ENCODE measurements at regions not wholly inside any gene's neighbourhood (a gene's known extent, or its start where the extent isn't known, plus 50 kb on each side); places are given as distances from the start of the nearest gene placed in this dataset.

DNA sequence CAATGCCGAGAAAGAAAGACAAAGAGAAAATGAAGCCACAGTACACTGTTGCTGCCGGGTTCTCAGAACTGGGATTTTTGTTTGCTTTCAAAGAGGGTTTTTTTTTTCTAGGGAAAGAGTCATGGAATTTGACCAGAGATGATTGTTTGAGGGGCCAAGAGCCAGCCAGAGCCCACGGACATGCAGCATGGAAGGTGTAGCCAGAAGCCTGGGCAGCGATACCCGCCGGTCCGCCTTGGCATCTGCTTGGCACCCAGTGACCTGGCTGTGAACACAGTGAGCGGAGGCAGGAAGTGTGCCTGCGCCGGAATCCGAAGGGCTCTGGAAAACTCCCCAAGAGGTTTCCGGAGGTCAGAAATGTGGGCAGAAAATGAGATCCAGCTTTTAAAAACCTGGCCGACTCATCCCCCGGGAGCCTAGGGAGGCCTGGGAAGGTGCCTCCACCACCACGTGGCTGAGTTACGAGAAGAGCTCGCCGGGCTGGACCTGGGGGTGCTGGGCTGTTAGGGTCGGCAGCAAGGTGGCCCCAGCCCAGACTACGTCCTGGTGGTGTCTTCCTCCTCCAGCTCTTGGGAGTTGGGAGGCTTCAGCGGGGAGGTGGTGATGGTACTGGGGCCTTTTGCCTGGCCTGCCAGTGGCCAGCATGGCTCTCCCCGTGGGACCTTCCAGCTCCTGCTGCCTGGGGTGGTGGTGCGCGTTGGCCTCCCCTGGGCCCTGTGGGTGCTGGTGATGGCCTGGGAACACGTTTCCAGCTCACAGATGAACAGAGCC lies 61.6 kb upstream of the PPARA start:
- Histone ChIP-seq H3K27ac (ENCODE audit: low read depth, low read length) (peak overlapping the region; percentile 96), H3K4me2 (ENCODE audit: insufficient read depth, low read length) (peak overlapping the region; percentile 94), H3K4me3 (ENCODE audit: insufficient read depth, low read length) (peak overlapping the region; percentile 80), H4K20me1 (ENCODE audit: insufficient read depth, low read length) (peaks cover 98% of the 10 kb centered on the region), H3K27me3 (ENCODE audit: insufficient read depth, low read length) (no peaks in the 10 kb centered on the region), H3K79me2 (ENCODE audit: insufficient read depth, low read length) (peaks cover 100% of the 10 kb centered on the region), H3K9me3 (ENCODE audit: low read depth, low read length) (no peaks in the 10 kb centered on the region), H3K36me3 (ENCODE audit: insufficient read depth, low read length) (peaks cover 94% of the 10 kb centered on the region), H3K4me1 (ENCODE audit: insufficient read depth, low read length) (peaks cover 98% of the 10 kb centered on the region), H2AFZ (ENCODE audit: low read length) (no peak overlapping the region)
- DNase-seq (ENCODE audit: insufficient read length, low spot score, missing footprints) = peak; percentile 91
- TF ChIP-seq, protein P1, sequence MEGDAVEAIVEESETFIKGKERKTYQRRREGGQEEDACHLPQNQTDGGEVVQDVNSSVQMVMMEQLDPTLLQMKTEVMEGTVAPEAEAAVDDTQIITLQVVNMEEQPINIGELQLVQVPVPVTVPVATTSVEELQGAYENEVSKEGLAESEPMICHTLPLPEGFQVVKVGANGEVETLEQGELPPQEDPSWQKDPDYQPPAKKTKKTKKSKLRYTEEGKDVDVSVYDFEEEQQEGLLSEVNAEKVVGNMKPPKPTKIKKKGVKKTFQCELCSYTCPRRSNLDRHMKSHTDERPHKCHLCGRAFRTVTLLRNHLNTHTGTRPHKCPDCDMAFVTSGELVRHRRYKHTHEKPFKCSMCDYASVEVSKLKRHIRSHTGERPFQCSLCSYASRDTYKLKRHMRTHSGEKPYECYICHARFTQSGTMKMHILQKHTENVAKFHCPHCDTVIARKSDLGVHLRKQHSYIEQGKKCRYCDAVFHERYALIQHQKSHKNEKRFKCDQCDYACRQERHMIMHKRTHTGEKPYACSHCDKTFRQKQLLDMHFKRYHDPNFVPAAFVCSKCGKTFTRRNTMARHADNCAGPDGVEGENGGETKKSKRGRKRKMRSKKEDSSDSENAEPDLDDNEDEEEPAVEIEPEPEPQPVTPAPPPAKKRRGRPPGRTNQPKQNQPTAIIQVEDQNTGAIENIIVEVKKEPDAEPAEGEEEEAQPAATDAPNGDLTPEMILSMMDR (IDR thresholded peaks at IDR 0.05; ENCODE audit: extremely low read depth, low read depth, low read length) = no peak

DNA sequence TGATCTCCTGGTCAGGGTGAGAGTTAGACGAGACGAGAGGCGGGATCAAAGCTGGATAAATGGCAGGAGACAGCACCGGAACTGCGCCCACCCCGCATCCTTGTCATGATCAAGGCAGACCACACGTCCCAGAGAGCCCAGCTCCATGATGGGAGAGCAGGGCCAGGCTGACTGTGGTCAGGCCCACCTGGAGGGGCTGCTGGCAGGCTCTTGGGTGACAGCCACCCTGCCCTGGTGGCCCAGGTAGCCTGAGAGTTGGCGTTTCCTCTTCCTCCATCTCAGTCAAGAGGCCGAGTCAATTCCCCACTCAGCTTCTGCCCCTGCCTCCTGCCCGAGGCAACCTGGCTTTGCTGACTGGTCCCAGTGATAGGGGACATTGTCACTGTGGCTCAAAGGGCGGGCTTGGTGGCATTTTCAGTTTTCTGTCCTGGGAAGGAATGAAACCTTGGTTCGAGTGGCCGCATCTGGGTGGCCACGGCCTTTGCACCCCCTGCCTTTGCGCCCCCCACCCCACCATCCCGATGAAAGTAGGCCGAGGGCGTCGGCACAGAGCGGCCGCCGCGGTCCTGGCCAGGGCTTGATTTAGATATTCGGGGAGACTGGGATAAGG lies 60.8 kb upstream of the PPARA start:
- peaks cover 97% of the 10 kb centered on the region for H3K4me1 ChIP-seq (ENCODE audit: insufficient read depth, low read length)
- H2AFZ ChIP-seq (ENCODE audit: low read length) = no peak overlapping the region
- H3K27ac ChIP-seq (ENCODE audit: low read depth, low read length) = peak overlapping the region; percentile 96
- H4K20me1 ChIP-seq (ENCODE audit: insufficient read depth, low read length) = peaks cover 100% of the 10 kb centered on the region
- peak overlapping the region; percentile 80 for H3K4me3 ChIP-seq (ENCODE audit: insufficient read depth, low read length)
- no peaks in the 10 kb centered on the region for H3K9me3 ChIP-seq (ENCODE audit: low read depth, low read length)
- H3K4me2 ChIP-seq (ENCODE audit: insufficient read depth, low read length) = peak overlapping the region; percentile 94
- TF ChIP-seq, protein P1 (IDR thresholded peaks at IDR 0.05; ENCODE audit: extremely low read depth, low read depth, low read length) = no peak
- no peaks in the 10 kb centered on the region for H3K27me3 ChIP-seq (ENCODE audit: insufficient read depth, low read length)
- no peak for DNase-seq (ENCODE audit: insufficient read length, low spot score, missing footprints)
- H3K79me2 ChIP-seq (ENCODE audit: insufficient read depth, low read length) = peaks cover 100% of the 10 kb centered on the region
- peaks cover 94% of the 10 kb centered on the region for H3K36me3 ChIP-seq (ENCODE audit: insufficient read depth, low read length)

DNA sequence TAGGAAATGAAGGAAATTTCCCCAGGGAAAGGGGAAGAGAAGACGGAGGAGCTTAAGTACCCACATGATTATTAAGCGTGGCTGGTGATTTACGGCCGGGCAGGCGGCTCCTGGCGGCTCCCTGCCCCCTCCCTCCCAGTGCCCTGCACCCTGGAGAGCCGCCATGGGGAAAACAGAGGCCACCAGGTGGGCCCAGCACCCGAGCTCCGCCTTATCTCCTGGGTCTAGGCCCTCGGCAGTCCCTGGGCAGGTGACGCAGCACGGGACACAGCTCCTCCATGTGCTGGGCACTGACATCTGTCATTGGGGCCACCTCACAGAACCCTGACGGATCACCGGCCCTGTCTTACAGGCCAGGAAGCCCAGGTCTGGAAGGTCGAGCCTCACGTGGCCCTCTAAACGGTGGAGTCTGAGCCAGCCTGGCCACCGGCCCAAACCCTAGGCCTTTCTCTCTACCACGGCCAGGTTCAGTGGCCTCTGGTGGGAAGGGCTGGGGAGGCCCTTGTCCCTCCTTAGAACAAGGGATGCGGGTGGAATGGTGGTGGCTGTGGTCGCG lies 60.2 kb upstream of the PPARA start:
- peaks cover 100% of the 10 kb centered on the region for H3K79me2 ChIP-seq (ENCODE audit: insufficient read depth, low read length)
- no peak for DNase-seq (ENCODE audit: insufficient read length, low spot score, missing footprints)
- peak overlapping the region; percentile 80 for H3K4me3 ChIP-seq (ENCODE audit: insufficient read depth, low read length)
- TF ChIP-seq, protein P1 (IDR thresholded peaks at IDR 0.05; ENCODE audit: extremely low read depth, low read depth, low read length) = no peak
- H3K9me3 ChIP-seq (ENCODE audit: low read depth, low read length) = no peaks in the 10 kb centered on the region
- H2AFZ ChIP-seq (ENCODE audit: low read length) = no peak overlapping the region
- H3K4me2 ChIP-seq (ENCODE audit: insufficient read depth, low read length) = peak overlapping the region; percentile 94
- H4K20me1 ChIP-seq (ENCODE audit: insufficient read depth, low read length) = peaks cover 100% of the 10 kb centered on the region
- H3K36me3 ChIP-seq (ENCODE audit: insufficient read depth, low read length) = peaks cover 92% of the 10 kb centered on the region
- H3K4me1 ChIP-seq (ENCODE audit: insufficient read depth, low read length) = peaks cover 97% of the 10 kb centered on the region
- H3K27ac ChIP-seq (ENCODE audit: low read depth, low read length) = peak overlapping the region; percentile 96
- no peaks in the 10 kb centered on the region for H3K27me3 ChIP-seq (ENCODE audit: insufficient read depth, low read length)

DNA sequence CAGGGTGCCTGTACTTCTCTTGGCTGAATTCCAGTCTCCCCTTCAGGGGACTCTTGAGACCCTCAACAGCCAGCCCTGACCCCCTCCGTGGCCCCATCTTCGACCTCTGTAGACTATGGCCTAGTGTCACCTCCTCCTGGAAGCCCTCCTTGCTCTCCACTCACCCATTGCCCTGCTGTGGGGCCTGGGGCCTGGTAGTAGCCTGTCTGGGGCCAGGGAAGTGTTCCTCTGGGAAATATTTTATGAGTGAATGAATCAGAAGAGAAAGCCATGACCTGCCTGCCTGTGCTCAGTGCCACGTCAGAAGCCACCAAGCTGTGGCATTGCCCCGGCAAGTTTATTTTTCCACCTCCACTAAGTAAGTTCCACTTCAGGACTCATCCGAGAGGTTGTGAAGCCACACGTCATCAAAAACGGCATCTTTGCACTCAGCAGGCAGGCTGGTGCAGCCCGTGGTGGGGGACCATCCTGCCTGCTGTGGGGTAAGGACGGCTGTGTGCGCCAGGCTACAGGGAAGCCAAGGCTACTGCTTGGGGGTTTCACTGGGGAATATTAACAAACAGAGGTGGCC lies 59.6 kb upstream of the PPARA start:
- H3K27ac ChIP-seq (ENCODE audit: low read depth, low read length) = peak overlapping the region; percentile 96
- peaks cover 97% of the 10 kb centered on the region for H3K79me2 ChIP-seq (ENCODE audit: insufficient read depth, low read length)
- peaks cover 95% of the 10 kb centered on the region for H4K20me1 ChIP-seq (ENCODE audit: insufficient read depth, low read length)
- no peak overlapping the region for H2AFZ ChIP-seq (ENCODE audit: low read length)
- peak overlapping the region; percentile 94 for H3K4me2 ChIP-seq (ENCODE audit: insufficient read depth, low read length)
- H3K27me3 ChIP-seq (ENCODE audit: insufficient read depth, low read length) = no peaks in the 10 kb centered on the region
- peak overlapping the region; percentile 80 for H3K4me3 ChIP-seq (ENCODE audit: insufficient read depth, low read length)
- peak; percentile 98 for DNase-seq (ENCODE audit: insufficient read length, low spot score, missing footprints)
- no peaks in the 10 kb centered on the region for H3K9me3 ChIP-seq (ENCODE audit: low read depth, low read length)
- peaks cover 87% of the 10 kb centered on the region for H3K36me3 ChIP-seq (ENCODE audit: insufficient read depth, low read length)
- peaks cover 91% of the 10 kb centered on the region for H3K4me1 ChIP-seq (ENCODE audit: insufficient read depth, low read length)
- TF ChIP-seq, protein P1 (IDR thresholded peaks at IDR 0.05; ENCODE audit: extremely low read depth, low read depth, low read length) = no peak

All from osteoblast (primary cell).